ENCODE measurements at regions not wholly inside any gene's neighbourhood (a gene's known extent, or its start where the extent isn't known, plus 50 kb on each side); places are given as distances from the start of the nearest gene placed in this dataset.

DNA sequence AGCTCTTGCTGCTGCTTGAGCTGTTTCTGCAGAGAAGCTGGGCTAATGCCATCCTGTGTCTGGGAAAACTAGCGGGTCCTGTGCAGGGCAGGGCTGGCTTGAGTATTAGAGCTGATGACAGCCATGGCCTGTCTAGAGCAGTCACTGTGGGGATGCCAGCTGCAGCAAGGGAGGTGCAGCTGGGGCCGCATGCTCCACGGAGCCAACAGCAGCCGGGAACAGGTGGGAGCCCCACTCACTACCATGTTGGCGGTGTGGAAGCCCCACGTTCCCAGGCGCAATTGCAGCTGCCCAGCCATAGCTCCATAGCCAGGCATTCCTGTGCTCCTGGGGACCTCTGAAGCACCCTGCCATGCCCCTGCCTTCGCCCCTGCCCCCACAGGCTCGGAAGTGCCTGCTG, 212.9 kb downstream of the TFAP2C start:
- no CpG with 5 or more reads among the region's 9 CpGs for whole genome bisulfite sequencing (ENCODE audit: extremely low coverage, insufficient read length, low lambda C conversion rate)
- H3K4me2 ChIP-seq (ENCODE audit: insufficient read depth, insufficient read length, low read length) = no peak overlapping the region
- no peaks in the 10 kb centered on the region for H3K79me1 ChIP-seq (ENCODE audit: insufficient read depth, low read depth, low read length, poor library complexity, severe bottlenecking)
- no peaks in the 10 kb centered on the region for H3K4me1 ChIP-seq (ENCODE audit: insufficient read depth, low read length)
- H3K27ac Mint-ChIP-seq = no peak overlapping the region
- no peak overlapping the region for H2BK120ac ChIP-seq (ENCODE audit: low read depth, low read length, poor library complexity, severe bottlenecking)
- H3K79me2 ChIP-seq (ENCODE audit: insufficient read depth, low read length) = no peaks in the 10 kb centered on the region
- H3K4me3 Mint-ChIP-seq = no peak overlapping the region
- no peak overlapping the region for H4K8ac ChIP-seq (replicated peaks; ENCODE audit: insufficient read length, low read depth, low read length)
- H3K9ac ChIP-seq (ENCODE audit: extremely low read depth, insufficient read length, low read length) = no peak overlapping the region
- no peak overlapping the region for H3K18ac ChIP-seq (ENCODE audit: insufficient read length, low read depth, low read length)
- no peak overlapping the region for H2BK15ac ChIP-seq (ENCODE audit: low read depth, low read length)
- no peak overlapping the region for H2BK12ac ChIP-seq (ENCODE audit: insufficient read length, low read depth, low read length)
- no peaks in the 10 kb centered on the region; the same call in 1 of the 2 replicates for H3K27me3 ChIP-seq (ENCODE audit: insufficient read depth, low read length)
- peaks cover 6 to 13% of the 10 kb centered on the region in 2 experiments for H3K4me1 Mint-ChIP-seq
- H2BK5ac ChIP-seq (ENCODE audit: insufficient read length, low read length) = no peak overlapping the region
- H3K56ac ChIP-seq (ENCODE audit: insufficient read length, low read depth, low read length) = no peak overlapping the region
- no peak overlapping the region for H4K5ac ChIP-seq (ENCODE audit: insufficient read length, low read depth, low read length)
- no peak overlapping the region for H3K14ac ChIP-seq (ENCODE audit: insufficient read depth, low read length)
- H3K27me3 Mint-ChIP-seq (ENCODE audit: low read depth) = peaks cover 34% of the 10 kb centered on the region
- no peak overlapping the region for H3K23ac ChIP-seq (ENCODE audit: insufficient read length, low read depth, low read length)
- H2BK20ac ChIP-seq (ENCODE audit: low read depth, low read length, poor library complexity, severe bottlenecking) = no peak overlapping the region
- TF ChIP-seq, protein P1, sequence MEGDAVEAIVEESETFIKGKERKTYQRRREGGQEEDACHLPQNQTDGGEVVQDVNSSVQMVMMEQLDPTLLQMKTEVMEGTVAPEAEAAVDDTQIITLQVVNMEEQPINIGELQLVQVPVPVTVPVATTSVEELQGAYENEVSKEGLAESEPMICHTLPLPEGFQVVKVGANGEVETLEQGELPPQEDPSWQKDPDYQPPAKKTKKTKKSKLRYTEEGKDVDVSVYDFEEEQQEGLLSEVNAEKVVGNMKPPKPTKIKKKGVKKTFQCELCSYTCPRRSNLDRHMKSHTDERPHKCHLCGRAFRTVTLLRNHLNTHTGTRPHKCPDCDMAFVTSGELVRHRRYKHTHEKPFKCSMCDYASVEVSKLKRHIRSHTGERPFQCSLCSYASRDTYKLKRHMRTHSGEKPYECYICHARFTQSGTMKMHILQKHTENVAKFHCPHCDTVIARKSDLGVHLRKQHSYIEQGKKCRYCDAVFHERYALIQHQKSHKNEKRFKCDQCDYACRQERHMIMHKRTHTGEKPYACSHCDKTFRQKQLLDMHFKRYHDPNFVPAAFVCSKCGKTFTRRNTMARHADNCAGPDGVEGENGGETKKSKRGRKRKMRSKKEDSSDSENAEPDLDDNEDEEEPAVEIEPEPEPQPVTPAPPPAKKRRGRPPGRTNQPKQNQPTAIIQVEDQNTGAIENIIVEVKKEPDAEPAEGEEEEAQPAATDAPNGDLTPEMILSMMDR (conservative IDR thresholded peaks at IDR 0.05) = no peak
- no peak for DNase-seq
- no peak overlapping the region for H4K91ac ChIP-seq (ENCODE audit: insufficient read length, low read depth, low read length)
- H2AFZ ChIP-seq (ENCODE audit: low read length) = no peak overlapping the region
- no peak overlapping the region for H3K4ac ChIP-seq (ENCODE audit: low read depth, low read length)
- H3K9me3 Mint-ChIP-seq = no peaks in the 10 kb centered on the region
- H3K9me3 ChIP-seq (ENCODE audit: control insufficient read depth, low read depth, low read length) = no peaks in the 10 kb centered on the region
- H3K27ac ChIP-seq (ENCODE audit: insufficient read length, low read depth, low read length) = no peak overlapping the region
- H2AK5ac ChIP-seq (ENCODE audit: insufficient read length, low read length) = no peak overlapping the region
- no peak overlapping the region for H3T11ph ChIP-seq (ENCODE audit: low read length)
- no peaks in the 10 kb centered on the region for H3K36me3 Mint-ChIP-seq (ENCODE audit: insufficient read depth in 1 of 3, low read depth in 3 of 3)
- H3K23me2 ChIP-seq (ENCODE audit: insufficient read length, low read depth, low read length, poor library complexity, severe bottlenecking) = no peaks in the 10 kb centered on the region
- H4K20me1 ChIP-seq (ENCODE audit: control insufficient read depth, insufficient read depth, insufficient read length) = no peaks in the 10 kb centered on the region
